Activated T-helper 1 cell treated with anti-CD3 and anti-CD28 coated beads, Interleukin-12 subunit alpha, Interleukin-12 subunit beta, Interleukin-2, Interleukin-4 antibody, amounts not matched to agents 30 ng/mL and 10 ng/mL and 1 ng/mL, durations not matched to agents 14 hours and 24 hours and 36 hours (primary cell): ENCODE measurements at regions not wholly inside any gene's neighbourhood (a gene's known extent, or its start where the extent isn't known, plus 50 kb on each side); places are given as distances from the start of the nearest gene placed in this dataset.

Experiments
- DNase-seq: peaks from one replicate; pipeline ENCODE4 v3.0.0; 2021; ENCODE audit warnings: low spot score
- H3K27ac Mint-ChIP-seq: one replicate; pipeline ENCODE4 v1.8.0; 2021; ENCODE audit warnings: mild to moderate bottlenecking, mixed read lengths
- H3K27me3 Mint-ChIP-seq: one replicate; pipeline ENCODE4 v1.8.0; 2022; ENCODE audit warnings: mild to moderate bottlenecking, moderate library complexity, mixed read lengths; ENCODE audit not compliant: insufficient read depth
- H3K36me3 Mint-ChIP-seq: one replicate; pipeline ENCODE4 v1.8.0; 2021; ENCODE audit warnings: low read depth, mixed read lengths
- H3K4me1 Mint-ChIP-seq: one replicate; pipeline ENCODE4 v1.8.0; 2021; ENCODE audit warnings: low read depth, mixed read lengths
- H3K4me3 Mint-ChIP-seq: one replicate; pipeline ENCODE4 v1.8.0; 2021; ENCODE audit warnings: mild to moderate bottlenecking, moderate library complexity, mixed read lengths
- H3K9me3 Mint-ChIP-seq: one replicate; pipeline ENCODE4 v1.8.0; 2021; ENCODE audit warnings: mixed read lengths
- intact Hi-C: fragments of 100-400 bp; cut with micrococcal nuclease; formaldehyde crosslinking; loops from one replicate; pipeline ENCODE4 v1.15.1; 2024

DNA sequence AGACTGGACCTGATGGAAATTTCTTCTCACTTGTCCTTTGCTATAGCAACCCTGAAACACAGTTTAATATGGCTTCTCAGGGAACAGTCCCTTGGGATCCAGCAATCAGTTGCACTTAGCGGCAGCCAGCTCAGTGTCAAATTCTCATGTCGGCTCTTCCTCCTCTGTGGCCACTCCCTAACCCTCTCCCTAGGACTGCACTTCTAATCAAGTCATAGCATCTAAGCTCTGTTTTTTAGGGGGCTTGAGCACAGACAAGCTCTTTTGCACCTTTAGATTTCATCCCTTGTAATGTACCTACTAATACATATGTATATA lies 250.5 kb upstream of the TLE3 start:
- Mint-ChIP-seq H3K36me3 (no peaks in the 10 kb centered on the region), H3K27me3 (peaks cover 31% of the 10 kb centered on the region), H3K4me3 (no peak overlapping the region), H3K4me1 (no peaks in the 10 kb centered on the region), H3K9me3 (no peaks in the 10 kb centered on the region), H3K27ac (no peak overlapping the region)
- no peak for DNase-seq
- intact Hi-C loops: no loop called here

- Mint-ChIP-seq H3K9me3 (no peaks in the 10 kb centered on the region), H3K27ac (no peak overlapping the region), H3K27me3 (peaks cover 28% of the 10 kb centered on the region), H3K4me3 (no peak overlapping the region), H3K36me3 (no peaks in the 10 kb centered on the region), H3K4me1 (no peaks in the 10 kb centered on the region)
- no peak for DNase-seq
- intact Hi-C loops: no loop called here
These were observed 249.9 kb upstream of the TLE3 start for GRCh38 chr15:70347321-70348225.

DNA sequence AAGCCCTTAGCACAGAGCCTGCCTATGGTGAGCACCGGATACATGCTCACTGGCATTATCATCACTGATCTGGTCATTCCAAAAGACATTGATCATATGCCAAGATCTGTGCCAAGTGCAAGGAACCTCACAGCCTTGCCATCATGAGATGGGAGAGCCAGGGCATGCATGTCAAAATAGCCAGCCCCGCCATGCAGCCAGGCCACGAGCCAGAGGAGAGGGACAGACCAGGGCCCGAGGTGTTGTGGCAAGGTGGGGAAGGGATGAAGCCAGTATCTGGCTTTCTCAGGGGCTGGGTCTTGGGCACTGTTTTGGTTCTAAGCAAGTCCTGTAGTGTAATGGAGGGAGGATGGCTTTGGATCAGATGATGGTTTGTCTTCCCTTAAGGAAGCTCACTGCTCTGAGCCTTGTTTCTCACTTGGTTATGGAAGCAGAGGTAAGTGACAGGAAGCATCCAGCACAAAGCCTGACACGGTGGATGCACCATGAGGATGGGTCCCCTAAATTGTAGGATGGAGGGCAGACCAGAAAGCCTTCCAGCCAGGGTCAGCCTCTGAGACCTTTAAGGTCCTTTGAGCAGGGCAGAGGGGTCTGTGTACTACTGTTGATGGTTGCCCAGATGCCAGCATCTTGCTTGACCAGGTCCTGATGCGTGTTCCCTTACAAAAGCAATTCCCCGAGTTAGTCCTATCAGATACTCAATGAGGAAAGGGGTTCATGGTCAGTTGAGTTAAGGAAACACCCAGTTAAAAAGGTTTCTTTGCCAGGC lies 247.7 kb upstream of the TLE3 start:
- Mint-ChIP-seq H3K4me1 (no peaks in the 10 kb centered on the region), H3K36me3 (no peaks in the 10 kb centered on the region), H3K4me3 (no peak overlapping the region), H3K9me3 (no peaks in the 10 kb centered on the region), H3K27me3 (peaks cover 22% of the 10 kb centered on the region), H3K27ac (no peak overlapping the region)
- intact Hi-C loops: no loop called here
- DNase-seq: no peak

- no peaks in the 10 kb centered on the region for H3K4me1 Mint-ChIP-seq
- H3K4me3 Mint-ChIP-seq: no peak overlapping the region
- intact Hi-C loops: no loop called here
- no peaks in the 10 kb centered on the region for H3K9me3 Mint-ChIP-seq
- H3K36me3 Mint-ChIP-seq: no peaks in the 10 kb centered on the region
- DNase-seq: no peak
- peaks cover 18% of the 10 kb centered on the region for H3K27me3 Mint-ChIP-seq
- no peak overlapping the region for H3K27ac Mint-ChIP-seq
These were observed 246.9 kb upstream of the TLE3 start for GRCh38 chr15:70344666-70345065.

GRCh38 chr15:70343961-70344621 lies 246.4 kb upstream of the TLE3 start:
- Mint-ChIP-seq H3K27ac (no peak overlapping the region), H3K36me3 (no peaks in the 10 kb centered on the region), H3K27me3 (peaks cover 16% of the 10 kb centered on the region), H3K9me3 (no peaks in the 10 kb centered on the region), H3K4me3 (no peak overlapping the region), H3K4me1 (no peaks in the 10 kb centered on the region)
- no peak for DNase-seq
- intact Hi-C loops: no loop called here

- no peaks in the 10 kb centered on the region for H3K9me3 Mint-ChIP-seq
- no peaks in the 10 kb centered on the region for H3K36me3 Mint-ChIP-seq
- DNase-seq: no peak
- H3K4me1 Mint-ChIP-seq: no peaks in the 10 kb centered on the region
- H3K27me3 Mint-ChIP-seq: peaks cover 10% of the 10 kb centered on the region
- no peak overlapping the region for H3K4me3 Mint-ChIP-seq
- no peak overlapping the region for H3K27ac Mint-ChIP-seq
- intact Hi-C loops: no loop called here
These were observed 245.1 kb upstream of the TLE3 start for GRCh38 chr15:70342554-70343548.

DNA sequence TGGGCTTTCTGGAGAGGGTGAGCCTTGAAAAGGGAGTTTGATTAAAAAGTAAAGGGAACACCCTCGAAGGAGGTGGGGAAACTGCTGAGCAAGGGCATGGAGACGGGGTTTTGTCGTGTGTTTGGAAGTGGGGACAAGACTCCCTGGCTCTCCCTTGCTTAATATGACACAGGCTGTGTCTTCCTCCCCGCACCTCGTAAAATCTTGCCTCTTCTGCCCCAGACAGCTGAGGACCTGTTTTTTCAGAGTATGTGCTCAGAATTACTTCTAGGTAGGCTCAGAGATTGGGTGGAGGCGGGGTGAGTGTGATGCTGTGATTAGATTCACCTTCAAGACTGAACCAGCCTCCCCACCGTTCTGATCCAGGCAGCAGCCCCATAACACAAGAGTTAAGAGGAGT lies 244.4 kb upstream of the TLE3 start:
- H3K27ac Mint-ChIP-seq: no peak overlapping the region
- H3K27me3 Mint-ChIP-seq: peaks cover 11% of the 10 kb centered on the region
- DNase-seq: no peak
- H3K4me3 Mint-ChIP-seq: no peak overlapping the region
- no peaks in the 10 kb centered on the region for H3K36me3 Mint-ChIP-seq
- intact Hi-C loops: no loop called here
- H3K9me3 Mint-ChIP-seq: no peaks in the 10 kb centered on the region
- H3K4me1 Mint-ChIP-seq: no peaks in the 10 kb centered on the region

- Mint-ChIP-seq H3K4me1 (no peaks in the 10 kb centered on the region), H3K4me3 (no peak overlapping the region), H3K27ac (no peak overlapping the region), H3K27me3 (peaks cover 11% of the 10 kb centered on the region), H3K36me3 (no peaks in the 10 kb centered on the region), H3K9me3 (no peaks in the 10 kb centered on the region)
- DNase-seq: no peak
- intact Hi-C loops: no loop called here
These were observed 243.8 kb upstream of the TLE3 start for GRCh38 chr15:70341566-70341965.

DNA sequence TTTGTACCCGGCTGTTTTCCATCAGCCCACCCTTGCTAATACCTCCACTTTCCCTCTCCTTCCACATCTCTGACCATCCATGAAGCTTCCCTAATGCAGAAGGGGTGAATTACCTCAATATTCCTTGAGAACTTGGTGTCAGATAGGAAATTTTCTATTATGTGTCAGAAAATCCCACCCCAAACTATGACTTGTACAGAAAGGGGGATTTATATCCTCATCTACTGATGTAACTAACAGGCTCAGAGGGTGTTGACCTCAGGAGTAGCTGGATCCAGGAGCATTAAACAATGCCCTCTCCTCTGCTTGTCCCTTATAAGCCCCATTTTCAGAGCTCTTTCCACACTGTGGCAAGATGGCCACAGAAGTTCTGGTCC lies 242.8 kb upstream of the TLE3 start:
- DNase-seq: no peak
- Mint-ChIP-seq H3K36me3 (no peaks in the 10 kb centered on the region), H3K9me3 (peaks cover 6% of the 10 kb centered on the region), H3K4me3 (no peak overlapping the region), H3K27me3 (peaks cover 17% of the 10 kb centered on the region), H3K27ac (no peak overlapping the region), H3K4me1 (no peaks in the 10 kb centered on the region)
- intact Hi-C loops: no loop called here

GRCh38 chr15:70339571-70340493 lies 242.1 kb upstream of the TLE3 start:
- no peak for DNase-seq
- Mint-ChIP-seq H3K36me3 (no peaks in the 10 kb centered on the region), H3K4me1 (no peaks in the 10 kb centered on the region), H3K9me3 (peaks cover 13% of the 10 kb centered on the region), H3K27ac (no peak overlapping the region), H3K27me3 (peaks cover 13% of the 10 kb centered on the region), H3K4me3 (no peak overlapping the region)
- intact Hi-C loops: no loop called here

- Mint-ChIP-seq H3K4me1 (no peaks in the 10 kb centered on the region), H3K27ac (no peak overlapping the region), H3K4me3 (no peak overlapping the region), H3K9me3 (peaks cover 29% of the 10 kb centered on the region), H3K27me3 (peaks cover 18% of the 10 kb centered on the region), H3K36me3 (no peaks in the 10 kb centered on the region)
- no peak for DNase-seq
- intact Hi-C loops: no loop called here
These were observed 239.8 kb upstream of the TLE3 start for GRCh38 chr15:70337277-70338186.
